GM19438 (cell line): ENCODE measurements at regions not wholly inside any gene's neighbourhood (a gene's known extent, or its start where the extent isn't known, plus 50 kb on each side); places are given as distances from the start of the nearest gene placed in this dataset.
"Not testable (repeated sequence)": the region's sequence is repeated elsewhere in the genome, so short reads cannot be mapped to it uniquely, and the experiment has no call there.

ENCODE experiments used
- ATAC-seq: cut with Tn5 transposase; IDR thresholded peaks from one replicate; pipeline ENCODE4 v1.9.1; 2021; ENCODE audit warnings: low read depth; ENCODE audit not compliant: unreplicated experiment

DNA sequence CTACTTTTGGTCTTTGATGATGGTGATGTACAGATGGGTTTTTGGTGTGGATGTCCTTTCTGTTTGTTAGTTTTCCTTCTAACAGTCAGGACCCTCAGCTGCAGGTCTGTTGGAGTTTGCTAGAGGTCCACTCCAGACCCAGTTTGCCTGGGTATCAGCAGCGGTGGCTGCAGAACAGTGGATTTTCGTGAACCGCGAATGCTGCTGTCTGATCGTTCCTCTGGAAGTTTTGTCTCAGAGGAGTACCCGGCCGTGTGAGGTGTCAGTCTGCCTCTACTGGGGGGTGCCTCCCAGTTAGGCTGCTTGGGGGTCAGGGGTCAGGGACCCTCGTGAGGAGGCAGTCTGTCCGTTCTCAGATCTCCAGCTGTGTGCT, 56.6 kb upstream of the TNFAIP8 start:
- ATAC-seq, result not testable (repeated sequence)

DNA sequence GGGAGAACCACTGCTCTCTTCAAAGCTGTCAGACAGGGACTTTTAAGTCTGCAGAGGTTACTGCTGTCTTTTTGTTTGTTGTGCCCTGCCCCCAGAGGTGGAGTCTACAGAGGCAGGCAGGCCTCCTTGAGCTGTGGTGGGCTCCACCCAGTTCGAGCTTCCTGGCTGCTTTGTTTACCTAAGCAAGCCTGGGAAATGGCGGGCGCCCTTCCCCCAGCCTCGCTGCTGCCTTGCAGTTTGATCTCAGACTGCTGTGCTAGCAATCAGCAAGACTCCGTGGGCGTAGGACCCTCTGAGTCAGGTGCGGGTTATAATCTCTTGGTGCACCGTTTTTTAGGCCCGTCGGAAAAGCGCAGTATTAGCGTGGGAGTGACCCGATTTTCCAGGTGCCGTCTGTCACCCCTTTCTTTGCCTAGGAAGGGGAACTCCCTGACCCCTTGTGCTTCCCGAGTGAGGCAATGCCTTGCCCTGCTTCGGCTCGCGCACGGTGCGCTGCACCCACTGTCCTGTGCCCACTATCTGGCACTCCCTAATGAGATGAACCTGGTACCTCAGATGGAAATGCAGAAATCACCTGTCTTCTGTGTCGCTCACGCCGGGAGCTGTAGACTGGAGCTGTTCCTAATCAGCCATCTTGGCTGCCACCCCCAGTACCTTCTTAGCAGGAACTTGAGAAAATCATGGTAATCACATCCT, 56.1 kb upstream of the TNFAIP8 start:
- not testable (repeated sequence) for ATAC-seq

DNA sequence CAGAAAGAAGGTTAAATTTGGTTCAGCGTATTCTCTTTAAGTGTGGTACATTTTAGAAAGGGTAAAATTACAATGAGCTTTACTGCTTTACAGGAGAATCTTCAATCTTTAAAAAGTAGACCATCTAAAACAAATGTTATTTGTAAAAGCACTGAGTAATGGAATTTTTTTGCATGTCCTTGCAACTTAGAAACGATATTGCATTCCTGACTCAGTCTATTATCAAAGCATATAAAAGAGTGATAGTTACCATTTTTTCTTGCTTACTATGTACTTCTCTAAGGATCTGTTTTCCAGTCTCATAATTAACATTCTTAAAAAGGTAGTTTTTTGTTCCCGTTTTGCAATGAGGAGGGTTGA, 55.5 kb upstream of the TNFAIP8 start:
- no peak for ATAC-seq

DNA sequence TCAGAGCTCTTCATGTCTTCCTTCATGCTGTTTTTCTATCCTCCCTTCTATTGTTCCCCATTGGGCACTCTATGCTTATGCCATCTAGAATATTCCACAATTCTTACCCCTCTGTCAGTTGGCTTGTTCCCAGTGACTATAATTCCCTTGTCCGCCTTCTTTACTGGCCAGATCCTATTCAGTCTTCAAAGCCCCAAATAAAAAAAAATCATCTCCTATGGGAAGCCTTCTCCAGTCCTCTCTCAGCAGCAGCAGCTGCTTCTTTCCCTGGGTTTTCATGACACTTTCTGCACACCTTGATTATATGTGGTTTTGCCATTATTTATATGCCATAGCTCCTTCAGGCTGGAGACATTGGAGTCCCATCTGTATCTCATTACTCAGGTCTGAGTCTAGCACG, 54.6 kb upstream of the TNFAIP8 start:
- no peak for ATAC-seq

DNA sequence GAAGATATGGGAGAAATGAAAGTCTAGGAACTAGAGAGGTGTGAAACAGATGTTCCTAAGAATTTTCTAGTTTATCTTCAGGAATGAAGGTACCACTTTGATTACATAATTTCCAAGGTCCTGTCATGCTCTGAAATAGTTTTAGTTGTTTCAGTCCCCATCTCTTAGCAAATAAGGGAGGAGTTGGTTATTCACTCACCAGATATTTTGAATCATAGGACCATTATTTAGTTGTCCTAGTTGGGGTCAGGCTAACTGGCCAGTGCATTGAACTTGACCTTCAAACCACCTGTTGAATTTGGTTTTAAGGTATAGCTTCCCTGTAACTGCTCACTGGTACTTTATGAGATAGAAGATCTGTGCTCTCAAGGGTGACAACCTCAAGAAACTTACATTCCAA, 53.9 kb upstream of the TNFAIP8 start:
- no peak for ATAC-seq

DNA sequence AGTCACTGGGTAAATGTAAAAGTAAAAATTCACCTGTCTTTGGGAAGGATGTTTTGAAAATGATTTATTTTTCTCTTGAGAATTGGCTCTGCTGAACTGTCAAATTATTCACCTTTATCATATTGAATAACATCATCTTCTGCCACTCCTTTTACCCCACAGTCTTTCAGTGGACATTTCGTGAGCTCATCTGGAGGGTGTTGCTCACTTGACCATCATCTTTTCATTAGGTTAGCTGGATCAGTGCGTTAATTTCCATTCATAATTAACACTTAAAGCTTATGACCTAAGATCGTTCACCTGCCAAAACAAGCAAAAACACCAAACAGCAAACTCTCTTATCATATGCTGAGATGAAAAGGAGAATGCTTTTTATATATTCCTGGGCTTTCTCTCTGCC, 53.4 kb upstream of the TNFAIP8 start:
- ATAC-seq, result no peak

DNA sequence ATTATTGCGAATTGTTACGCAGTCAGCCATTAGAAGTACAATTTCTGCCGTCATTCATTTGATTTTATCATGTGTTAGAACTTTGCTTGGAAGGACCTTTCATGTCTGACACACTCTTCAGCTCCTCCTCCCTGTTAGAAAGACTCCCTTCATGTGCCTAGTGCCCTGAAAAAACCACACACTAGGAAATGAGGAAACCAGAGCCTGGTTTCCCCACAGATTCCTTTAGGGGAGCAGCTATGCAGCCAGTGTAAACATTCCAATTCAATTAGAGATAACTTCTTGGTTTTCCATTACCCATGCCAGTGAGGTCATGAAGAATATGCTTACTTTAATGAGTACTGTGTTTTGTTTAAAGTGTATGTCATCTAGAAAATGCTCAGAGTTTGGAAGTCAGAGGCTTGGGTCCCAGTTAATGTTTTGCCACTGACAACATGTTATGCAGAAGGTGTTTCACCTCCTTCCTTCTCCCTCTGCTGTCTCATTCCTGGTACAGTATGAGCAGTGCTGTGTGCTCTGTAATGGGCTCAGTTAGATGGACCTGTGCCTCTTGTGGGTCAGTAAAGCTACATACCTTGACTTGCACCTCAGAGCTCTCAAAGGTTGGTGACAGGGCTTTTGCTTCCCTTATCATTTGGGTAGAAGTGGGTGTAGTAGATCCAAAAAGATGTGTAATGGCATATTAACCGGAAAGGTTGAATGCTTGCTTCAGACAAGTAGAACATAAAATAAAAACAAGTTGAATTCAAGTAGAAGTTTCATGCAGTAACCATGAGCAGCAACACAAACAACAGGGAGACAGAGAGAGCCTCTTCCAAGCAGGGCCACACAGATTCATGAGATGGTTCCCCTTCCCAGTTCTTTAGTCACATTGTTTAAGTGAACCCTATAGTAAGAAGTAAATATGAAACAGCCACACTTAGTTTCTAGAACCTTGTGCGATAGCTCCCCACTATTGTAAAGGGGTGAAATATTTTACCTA, 52.6 kb upstream of the TNFAIP8 start:
- peak; percentile 65 for ATAC-seq

DNA sequence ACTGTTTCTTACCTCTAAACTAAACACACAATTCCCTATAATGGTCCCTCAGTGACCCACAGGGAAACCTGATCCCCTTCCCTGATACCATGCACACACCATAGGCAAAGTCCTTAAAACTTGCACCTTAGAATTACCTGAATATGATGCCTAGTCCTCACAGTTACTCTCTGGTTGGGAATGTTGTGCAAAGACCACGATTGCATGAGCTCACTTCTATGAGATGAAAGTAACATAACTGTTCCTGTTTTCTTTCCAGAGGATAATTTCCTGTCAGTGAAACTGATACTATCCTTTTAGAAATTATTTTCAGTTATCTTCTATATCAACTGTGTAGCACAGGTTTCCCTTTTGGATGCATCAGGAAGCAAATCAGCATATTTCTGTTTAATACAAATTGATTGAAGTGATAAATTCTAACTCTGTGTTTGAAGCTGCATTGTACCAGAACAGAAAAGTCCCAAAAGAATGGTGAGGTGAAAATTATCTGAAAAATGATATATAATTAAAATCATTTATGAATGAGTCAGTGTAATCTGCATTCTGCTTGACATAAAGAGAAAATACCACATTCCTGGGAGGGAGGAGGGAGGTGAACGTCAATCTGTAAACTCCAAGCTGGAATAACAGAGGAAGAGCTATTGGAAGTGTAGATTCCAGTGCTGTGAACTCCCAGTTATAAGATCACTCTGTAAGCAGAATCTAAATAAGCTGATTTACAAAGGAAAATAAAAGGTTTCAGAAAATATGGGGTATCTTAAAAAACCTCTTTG, 51.2 kb upstream of the TNFAIP8 start:
- ATAC-seq, result no peak
